CD14-positive monocyte (primary cell): ENCODE measurements at regions not wholly inside any gene's neighbourhood (a gene's known extent, or its start where the extent isn't known, plus 50 kb on each side); places are given as distances from the start of the nearest gene placed in this dataset.

Experiments used
- DNase-seq, 3 donors: peaks; one replicate each; pipeline ENCODE4 v3.0.0-alpha.2; 2011 to 2022
- H2AFZ ChIP-seq: 2 replicates; pipeline ENCODE4 v1.6.0; 2012; ENCODE audit warnings: mild to moderate bottlenecking, low read depth, low read length, inconsistent platforms; ENCODE audit not compliant: insufficient read depth, poor library complexity, severe bottlenecking
- H3K27ac ChIP-seq, 2 donors: 1 replicate in 1 of 2; 2 replicates in 1 of 2; pipeline ENCODE4 v1.5.1; 2012 to 2013; ENCODE audit warnings: low read length in 2 of 2, control low read depth in 1 of 2, inconsistent platforms in 1 of 2, low read depth in 1 of 2, mild to moderate bottlenecking in 1 of 2
- H3K27me3 ChIP-seq, 2 donors: one replicate each; pipeline versions ENCODE4 v1.6.0 to v1.6.1; 2011 to 2013; ENCODE audit warnings: low read length in 2 of 2; ENCODE audit not compliant: control insufficient read depth in 2 of 2, insufficient read depth in 2 of 2
- H3K36me3 ChIP-seq, 2 donors: replicated peaks in 1 of 2; 1 replicate in 1 of 2; 2 replicates in 1 of 2; pipeline versions ENCODE4 v1.5.1 to v1.6.1; 2012 to 2013; ENCODE audit warnings: low read length in 2 of 2, control low read depth in 1 of 2, inconsistent platforms in 1 of 2, mild to moderate bottlenecking in 1 of 2; ENCODE audit not compliant: insufficient read depth in 2 of 2, control insufficient read depth in 1 of 2
- H3K4me1 ChIP-seq, 2 donors: 1 replicate in 1 of 2; 2 replicates in 1 of 2; pipeline versions ENCODE4 v1.5.1 to v1.6.1; 2012 to 2013; ENCODE audit warnings: low read length in 2 of 2, control low read depth in 1 of 2, inconsistent platforms in 1 of 2, mild to moderate bottlenecking in 1 of 2, moderate library complexity in 1 of 2; ENCODE audit not compliant: insufficient read depth in 2 of 2, control insufficient read depth in 1 of 2
- H3K4me2 ChIP-seq: replicated peaks from 2 replicates; pipeline ENCODE3; 2012; ENCODE audit warnings: low read length, moderate library complexity, mild to moderate bottlenecking; ENCODE audit not compliant: poor library complexity, severe bottlenecking; ENCODE audit errors: extremely low read depth
- H3K4me3 ChIP-seq, 3 experiments: fragments of 200-600 bp in 1 of 3; sonication (generic) in 1 of 3; replicated peaks in 1 of 3; 1 replicate in 2 of 3; 2 replicates in 1 of 3; pipeline ENCODE4 v1.5.1; 2011 to 2013; ENCODE audit warnings: low read length in 3 of 3, mild to moderate bottlenecking in 3 of 3, control low read depth in 2 of 3, low read depth in 2 of 3, inconsistent platforms in 1 of 3, moderate library complexity in 1 of 3
- H3K79me2 ChIP-seq: 2 replicates; pipeline ENCODE4 v1.6.0; 2012; ENCODE audit warnings: mild to moderate bottlenecking, control low read depth, inconsistent platforms, low read length, moderate library complexity; ENCODE audit not compliant: insufficient read depth
- H3K9ac ChIP-seq: 2 replicates; pipeline ENCODE4 v1.6.0; 2017; ENCODE audit warnings: low read length, mild to moderate bottlenecking; ENCODE audit not compliant: insufficient read depth, poor library complexity, severe bottlenecking
- H3K9me3 ChIP-seq, 2 donors: replicated peaks in 1 of 2; 1 replicate in 1 of 2; 2 replicates in 1 of 2; pipeline versions ENCODE4 v1.5.1 to v1.6.1; 2012 to 2013; ENCODE audit warnings: low read length in 2 of 2, control low read depth in 1 of 2; ENCODE audit not compliant: control insufficient read depth in 1 of 2, insufficient read depth in 1 of 2
- H4K20me1 ChIP-seq: 2 replicates; pipeline ENCODE4 v1.6.0; 2012; ENCODE audit warnings: mild to moderate bottlenecking, low read length, control low read depth, moderate library complexity; ENCODE audit not compliant: insufficient read depth
- H3K27ac Mint-ChIP-seq, 7 donors: one replicate each; pipeline ENCODE4 v1.8.0; 2020; ENCODE audit warnings: mild to moderate bottlenecking in 7 of 7, mixed read lengths in 7 of 7, moderate library complexity in 6 of 7, inconsistent platforms in 2 of 7
- H3K27me3 Mint-ChIP-seq, 3 donors: one replicate each; pipeline ENCODE4 v1.8.0; 2021 to 2022; ENCODE audit warnings: low read depth in 3 of 3, mild to moderate bottlenecking in 3 of 3, mixed read lengths in 3 of 3, moderate library complexity in 3 of 3, inconsistent platforms in 1 of 3
- H3K36me3 Mint-ChIP-seq, 2 donors: one replicate each; pipeline ENCODE4 v1.8.0; 2020; ENCODE audit warnings: mixed read lengths in 2 of 2, inconsistent platforms in 1 of 2, mild to moderate bottlenecking in 1 of 2
- H3K4me1 Mint-ChIP-seq: one replicate; pipeline ENCODE4 v1.8.0; 2020; ENCODE audit warnings: mild to moderate bottlenecking, mixed read lengths
- H3K4me3 Mint-ChIP-seq, 2 donors: one replicate each; pipeline ENCODE4 v1.8.0; 2020; ENCODE audit warnings: mild to moderate bottlenecking in 2 of 2, mixed read lengths in 2 of 2, moderate library complexity in 1 of 2
- H3K9me3 Mint-ChIP-seq, 7 donors: one replicate each; pipeline ENCODE4 v1.8.0; 2020 to 2022; ENCODE audit warnings: mixed read lengths in 7 of 7, mild to moderate bottlenecking in 6 of 7, moderate library complexity in 6 of 7, inconsistent platforms in 2 of 7
- CTCF ChIP-seq: fragments of 200-600 bp; IDR thresholded peaks from one replicate; pipeline ENCODE4 v1.8.0; 2022; ENCODE audit warnings: antibody characterized with exemption, mild to moderate bottlenecking
- WGBS: methylation state at CpG from one replicate; pipeline ENCODE4 v1.1.5; 2013; ENCODE audit warnings: missing lambda C conversion rate; ENCODE audit not compliant: insufficient coverage; 5-methylcytosine and 5-hydroxymethylcytosine counted together
- intact Hi-C, 2 donors: fragments of 100-400 bp; cut with micrococcal nuclease; formaldehyde crosslinking; loops; one replicate each; pipeline versions ENCODE4 v1.15.0 to v1.15.1; 2023

GRCh38 chr4:162911349-162911748 is 255.3 kb downstream of the NAF1 start:
- Histone ChIP-seq H3K4me1 (no peaks in the 10 kb centered on the region), H3K9ac (no peak overlapping the region), H3K4me2 (no peak overlapping the region), H3K27ac (no peak overlapping the region), H3K9me3 (peaks cover 13 to 14% of the 10 kb centered on the region in 2 donors), H4K20me1 (no peaks in the 10 kb centered on the region), H3K36me3 (no peaks in the 10 kb centered on the region), H3K79me2 (no peaks in the 10 kb centered on the region), H3K27me3 (no peaks in the 10 kb centered on the region), H3K4me3 (no peak overlapping the region), H2AFZ (no peak overlapping the region)
- no peak overlapping the region for H3K4me3 Mint-ChIP-seq
- no peaks in the 10 kb centered on the region for H3K36me3 Mint-ChIP-seq
- no peak for TF ChIP-seq CTCF
- no peak overlapping the region for H3K27ac Mint-ChIP-seq
- DNase-seq, result no peak
- no CpG with 5 or more reads among the region's 3 CpGs for WGBS
- peaks cover 0 to 17% (median 6%) of the 10 kb centered on the region in 7 donors for H3K9me3 Mint-ChIP-seq
- H3K4me1 Mint-ChIP-seq, result no peaks in the 10 kb centered on the region
- peaks cover 0 to 2% (median 2%) of the 10 kb centered on the region in 3 donors for H3K27me3 Mint-ChIP-seq
- intact Hi-C loops, result no loop called here

GRCh38 chr4:162909952-162910351 is 256.7 kb downstream of the NAF1 start:
- no peak for TF ChIP-seq CTCF
- Histone ChIP-seq H3K27ac (no peak overlapping the region), H3K36me3 (no peaks in the 10 kb centered on the region), H3K4me3 (no peak overlapping the region), H3K9ac (no peak overlapping the region), H2AFZ (no peak overlapping the region), H3K4me1 (no peaks in the 10 kb centered on the region), H3K4me2 (no peak overlapping the region), H3K79me2 (no peaks in the 10 kb centered on the region), H3K9me3 (peaks cover 12 to 13% of the 10 kb centered on the region in 2 donors), H4K20me1 (no peaks in the 10 kb centered on the region), H3K27me3 (no peaks in the 10 kb centered on the region)
- Mint-ChIP-seq H3K9me3 (peaks cover 2 to 17% (median 5%) of the 10 kb centered on the region in 7 donors), H3K36me3 (no peaks in the 10 kb centered on the region), H3K27ac (no peak overlapping the region), H3K27me3 (peaks cover 0 to 2% (median 2%) of the 10 kb centered on the region in 3 donors), H3K4me3 (no peak overlapping the region), H3K4me1 (no peaks in the 10 kb centered on the region)
- no peak for DNase-seq
- intact Hi-C loops, result no loop called here
- WGBS, result 60% methylated on average over 1 of the region's 2 CpGs
